C4-2B (cell line): ENCODE measurements at regions not wholly inside any gene's neighbourhood (a gene's known extent, or its start where the extent isn't known, plus 50 kb on each side); places are given as distances from the start of the nearest gene placed in this dataset.

Experiments used
- CTCF ChIP-seq: fragments of 450-650 bp; conservative IDR thresholded peaks from 2 replicates; pipeline ENCODE4 v1.5.1; 2017; ENCODE audit warnings: mild to moderate bottlenecking
- ZFX ChIP-seq: fragments of 450-650 bp; IDR thresholded peaks from 2 replicates; pipeline ENCODE4 v1.6.1; 2017

GRCh38 chr9:1918108-1918507 lies 97.0 kb upstream of the SMARCA2 start:
- TF ChIP-seq CTCF (no peak), ZFX (no peak)
